ENCODE measurements at regions not wholly inside any gene's neighbourhood (a gene's known extent, or its start where the extent isn't known, plus 50 kb on each side); places are given as distances from the start of the nearest gene placed in this dataset.

GRCh38 chr22:48834404-48834803 is 993.3 kb downstream of the BRD1 start:
- no peaks in the 10 kb centered on the region for H3K9me2 ChIP-seq (ENCODE audit: insufficient read depth)
- H3K9me3 Mint-ChIP-seq: peaks cover 35% of the 10 kb centered on the region
- H3K79me2 ChIP-seq (replicated peaks; ENCODE audit: insufficient read depth): no peaks in the 10 kb centered on the region
- no peak overlapping the region for H2AFZ ChIP-seq
- ATAC-seq (no peak), DNase-seq (ENCODE audit: low spot score) (no peak)
- no peak overlapping the region for H3K4me3 ChIP-seq
- no peak for TF ChIP-seq REST (IDR thresholded peaks at IDR 0.05; ENCODE audit: unreplicated experiment)
- TF ChIP-seq ZNF114 (CRISPR knock-in tag; IDR thresholded peaks at IDR 0.05): no peak
- TF ChIP-seq ZNF462 (CRISPR knock-in tag; IDR thresholded peaks at IDR 0.05): no peak
- no peak for TF ChIP-seq CTCF (conservative IDR thresholded peaks at IDR 0.05; ENCODE audit: low read depth in 2 of 2)
- TF ChIP-seq POLR2AphosphoS5 (IDR thresholded peaks at IDR 0.05; ENCODE audit: low read depth): no peak
- no peak for TF ChIP-seq EZH2 (IDR thresholded peaks at IDR 0.05; ENCODE audit: low read depth, unreplicated experiment)
- no peak for TF ChIP-seq NANOG (IDR thresholded peaks at IDR 0.05; ENCODE audit: borderline replicate concordance)
- TF ChIP-seq STAT1 (IDR thresholded peaks at IDR 0.05; ENCODE audit: unreplicated experiment): no peak
- no peak for TF ChIP-seq ETS1 (IDR thresholded peaks at IDR 0.05)
- no peak for TF ChIP-seq EZH2phosphoT487 (IDR thresholded peaks at IDR 0.05; ENCODE audit: unreplicated experiment)
- TF ChIP-seq CREB1 (CRISPR knock-in tag; IDR thresholded peaks at IDR 0.05; ENCODE audit: low read depth): no peak
- no peak for TF ChIP-seq JUNB (IDR thresholded peaks at IDR 0.05; ENCODE audit: unreplicated experiment)
- no peak for TF ChIP-seq ZNF331 (CRISPR knock-in tag; IDR thresholded peaks at IDR 0.05; ENCODE audit: low read depth)
- H3K27me3 ChIP-seq (ENCODE audit: insufficient read depth): no peaks in the 10 kb centered on the region
- no peaks in the 10 kb centered on the region for H4K20me1 ChIP-seq (replicated peaks; ENCODE audit: insufficient read depth)
- H3K27me3 Mint-ChIP-seq (ENCODE audit: insufficient read depth, low read depth, poor library complexity): peaks cover 9% of the 10 kb centered on the region
- no peaks in the 10 kb centered on the region for H3K4me1 ChIP-seq (ENCODE audit: insufficient read depth)
- H3K4me1 Mint-ChIP-seq: no peaks in the 10 kb centered on the region; the same call in 2 of the 3 replicates
- H3K27ac ChIP-seq (ENCODE audit: low read depth): no peak overlapping the region
- H3K4me3 Mint-ChIP-seq: no peak overlapping the region
- H3K4me2 ChIP-seq: no peak overlapping the region
- no peak overlapping the region for H3K27ac Mint-ChIP-seq
- peaks cover 13% of the 10 kb centered on the region for H3K36me3 ChIP-seq (ENCODE audit: insufficient read depth)
- H3F3A ChIP-seq (replicated peaks; ENCODE audit: low read depth): peaks cover 6% of the 10 kb centered on the region; the same call in 1 of the 2 replicates
- H3K36me3 Mint-ChIP-seq (ENCODE audit: low read depth): no peaks in the 10 kb centered on the region; the same call in 1 of the 3 replicates

All from GM23338 (cell line).